CD4-positive, CD25-positive, alpha-beta regulatory T cell (primary cell): ENCODE measurements at regions not wholly inside any gene's neighbourhood (a gene's known extent, or its start where the extent isn't known, plus 50 kb on each side); places are given as distances from the start of the nearest gene placed in this dataset.

Experiments
- ATAC-seq, 2 donors: fragments of 150-1000 bp; cut with Tn5 transposase; one replicate each; pipeline ENCODE4 v1.10.0; 2021; ENCODE audit warnings: low read depth in 2 of 2, moderate number of reproducible peaks in 2 of 2, moderate library complexity in 1 of 2
- DNase-seq, 3 donors: peaks; one replicate each; pipeline versions ENCODE4 v3.0.0 to v3.0.0-alpha.2; 2012 to 2022; ENCODE audit warnings: mixed read lengths in 1 of 3
- H3K27ac ChIP-seq: one replicate; pipeline ENCODE4 v1.7.0; 2013; ENCODE audit warnings: mild to moderate bottlenecking, low read length; ENCODE audit not compliant: insufficient read depth, poor library complexity, severe bottlenecking
- H3K27me3 ChIP-seq: one replicate; pipeline ENCODE4 v1.7.0; 2013; ENCODE audit warnings: low read length; ENCODE audit not compliant: control insufficient read depth, insufficient read depth
- H3K36me3 ChIP-seq: one replicate; pipeline ENCODE4 v1.7.0; 2013; ENCODE audit warnings: mild to moderate bottlenecking, low read length, moderate library complexity; ENCODE audit not compliant: control insufficient read depth, insufficient read depth
- H3K4me1 ChIP-seq: 2 replicates; pipeline ENCODE4 v1.7.0; 2013; ENCODE audit warnings: mild to moderate bottlenecking, low read length; ENCODE audit not compliant: insufficient read depth, control insufficient read depth, poor library complexity, severe bottlenecking
- H3K4me3 ChIP-seq: one replicate; pipeline ENCODE4 v1.7.0; 2013; ENCODE audit warnings: low read depth, mild to moderate bottlenecking, low read length, moderate library complexity
- H3K9me3 ChIP-seq, 2 experiments: 1 replicate in 1 of 2; 2 replicates in 1 of 2; pipeline ENCODE4 v1.7.0; 2013; ENCODE audit warnings: low read length in 2 of 2, mild to moderate bottlenecking in 1 of 2, moderate library complexity in 1 of 2; ENCODE audit not compliant: control insufficient read depth in 2 of 2
- H3K27ac Mint-ChIP-seq, 3 donors: one replicate each; pipeline ENCODE4 v1.8.0; 2020 to 2022; ENCODE audit warnings: mild to moderate bottlenecking in 3 of 3, mixed read lengths in 3 of 3, moderate library complexity in 2 of 3
- H3K27me3 Mint-ChIP-seq: one replicate; pipeline ENCODE4 v1.8.0; 2022; ENCODE audit warnings: mild to moderate bottlenecking, mixed read lengths
- H3K36me3 Mint-ChIP-seq: one replicate; pipeline ENCODE4 v1.8.0; 2020; ENCODE audit warnings: mixed read lengths
- H3K4me1 Mint-ChIP-seq, 4 donors: one replicate each; pipeline ENCODE4 v1.8.0; 2020 to 2022; ENCODE audit warnings: mixed read lengths in 4 of 4, mild to moderate bottlenecking in 1 of 4
- H3K4me3 Mint-ChIP-seq, 4 donors: one replicate each; pipeline ENCODE4 v1.8.0; 2020 to 2022; ENCODE audit warnings: mild to moderate bottlenecking in 4 of 4, mixed read lengths in 4 of 4, moderate library complexity in 3 of 4
- H3K9me3 Mint-ChIP-seq, 7 donors: one replicate each; pipeline ENCODE4 v1.8.0; 2020 to 2022; ENCODE audit warnings: mixed read lengths in 7 of 7, mild to moderate bottlenecking in 3 of 7, moderate library complexity in 2 of 7

DNA sequence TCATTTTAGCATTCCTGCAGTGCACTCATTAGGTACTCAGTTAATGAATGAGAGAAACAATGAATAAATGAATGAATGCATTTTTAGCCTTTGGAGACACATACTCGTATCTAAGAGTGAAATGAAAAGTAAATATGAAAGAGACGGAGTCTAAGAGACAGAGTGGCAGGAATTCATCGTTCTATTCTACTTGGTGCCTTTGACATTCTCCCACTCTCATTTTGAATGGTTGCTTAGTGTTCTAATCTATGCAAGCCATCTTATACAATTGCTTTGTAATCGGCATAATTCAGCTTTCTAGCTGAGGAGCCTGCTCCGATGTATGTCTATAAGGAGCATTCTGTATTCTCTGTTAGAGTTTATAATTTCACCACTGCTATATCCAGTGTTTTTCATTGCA, 554.9 kb downstream of the PLCL1 start:
- H3K9me3 Mint-ChIP-seq = peaks cover 0 to 3% (median 0%) of the 10 kb centered on the region in 7 donors
- ATAC-seq (no peak), DNase-seq (no peak)
- Histone ChIP-seq H3K4me3 (no peak overlapping the region), H3K27ac (no peak overlapping the region), H3K9me3 (no peaks in the 10 kb centered on the region), H3K36me3 (no peaks in the 10 kb centered on the region), H3K27me3 (peaks cover 16% of the 10 kb centered on the region), H3K4me1 (no peaks in the 10 kb centered on the region)
- H3K36me3 Mint-ChIP-seq = no peaks in the 10 kb centered on the region
- H3K4me1 Mint-ChIP-seq = no peaks in the 10 kb centered on the region
- no peak overlapping the region for H3K4me3 Mint-ChIP-seq
- no peak overlapping the region for H3K27ac Mint-ChIP-seq
- peaks cover 12% of the 10 kb centered on the region for H3K27me3 Mint-ChIP-seq

DNA sequence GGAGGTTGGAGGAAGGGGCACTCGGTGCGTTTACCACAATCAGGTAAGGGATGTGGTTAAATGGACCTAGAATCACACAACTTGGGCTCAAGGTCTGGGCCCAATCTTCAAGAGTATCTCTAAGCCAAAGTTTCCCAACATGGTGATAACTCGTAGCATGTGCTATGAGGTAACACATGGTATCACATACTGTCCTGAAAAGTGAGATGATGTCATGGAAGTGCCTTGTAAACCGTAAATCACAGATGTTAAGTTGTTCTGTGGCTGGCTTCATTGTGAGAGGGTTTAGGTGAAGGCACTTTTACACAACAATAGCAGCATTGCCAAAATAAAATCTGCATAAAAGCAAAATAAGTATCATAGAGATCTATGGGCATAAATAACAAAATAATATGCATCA, 551.8 kb downstream of the PLCL1 start:
- Mint-ChIP-seq H3K9me3 (peaks cover 0 to 3% (median 0%) of the 10 kb centered on the region in 7 donors), H3K27me3 (peaks cover 18% of the 10 kb centered on the region), H3K4me3 (no peak overlapping the region), H3K4me1 (no peaks in the 10 kb centered on the region), H3K36me3 (no peaks in the 10 kb centered on the region), H3K27ac (no peak overlapping the region)
- no peaks in the 10 kb centered on the region for H3K9me3 ChIP-seq
- DNase-seq (no peak), ATAC-seq (no peak)
- peaks cover 7% of the 10 kb centered on the region for H3K27me3 ChIP-seq
- H3K27ac ChIP-seq = no peak overlapping the region
- H3K36me3 ChIP-seq = no peaks in the 10 kb centered on the region
- H3K4me3 ChIP-seq = no peak overlapping the region
- H3K4me1 ChIP-seq = no peaks in the 10 kb centered on the region

DNA sequence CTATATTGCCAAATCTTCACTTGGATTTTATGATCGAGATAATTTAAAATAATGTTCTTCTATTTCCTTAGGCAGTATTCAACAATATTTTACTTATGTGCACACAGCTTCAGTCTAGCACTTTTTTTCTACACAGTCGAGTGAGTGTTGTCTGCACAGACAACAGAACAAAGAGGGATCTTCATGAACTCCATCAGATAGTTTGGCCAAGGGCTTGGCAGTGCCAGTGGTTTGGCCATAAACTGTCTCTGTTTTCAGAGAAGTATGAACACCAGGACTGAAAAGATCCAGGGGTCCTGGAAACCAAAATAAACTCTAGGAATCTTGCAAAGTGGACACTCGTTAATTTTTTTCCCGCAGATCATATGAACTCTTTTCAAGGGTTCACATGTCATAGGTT, 547.3 kb downstream of the PLCL1 start:
- no peak overlapping the region for H3K27ac ChIP-seq
- H3K4me3 ChIP-seq = no peak overlapping the region
- H3K9me3 ChIP-seq = no peaks in the 10 kb centered on the region
- Mint-ChIP-seq H3K36me3 (no peaks in the 10 kb centered on the region), H3K4me1 (no peaks in the 10 kb centered on the region), H3K9me3 (no peaks in the 10 kb centered on the region), H3K4me3 (no peak overlapping the region), H3K27ac (no peak overlapping the region), H3K27me3 (peaks cover 14% of the 10 kb centered on the region)
- no peaks in the 10 kb centered on the region for H3K27me3 ChIP-seq
- H3K36me3 ChIP-seq = no peaks in the 10 kb centered on the region
- ATAC-seq = no peak
- no peak for DNase-seq
- H3K4me1 ChIP-seq = no peaks in the 10 kb centered on the region

DNA sequence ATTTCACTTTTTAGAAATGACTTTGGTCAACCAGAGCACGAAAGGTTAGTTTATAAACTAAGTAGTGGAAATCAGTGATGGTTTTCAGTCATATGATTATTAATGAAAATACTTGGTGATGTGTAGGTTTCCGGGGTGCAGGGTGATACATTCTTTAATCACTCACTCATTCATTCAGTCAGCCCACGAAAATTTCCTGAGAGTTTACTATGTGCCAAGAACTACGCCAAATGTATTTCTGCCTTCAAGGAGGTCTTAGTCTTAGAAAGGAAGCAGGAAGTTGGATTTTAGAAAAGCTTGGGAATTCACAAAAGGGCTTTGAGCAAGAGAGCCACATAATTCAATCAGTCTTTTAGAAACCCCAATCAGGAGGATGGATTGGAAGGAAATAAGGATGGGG, 543.6 kb downstream of the PLCL1 start:
- H3K36me3 ChIP-seq = no peaks in the 10 kb centered on the region
- no peak overlapping the region for H3K27ac ChIP-seq
- Mint-ChIP-seq H3K27me3 (peaks cover 22% of the 10 kb centered on the region), H3K9me3 (no peaks in the 10 kb centered on the region), H3K4me1 (no peaks in the 10 kb centered on the region), H3K27ac (peak overlapping the region in 2 of 3 donors; percentile 7 to 43), H3K36me3 (no peaks in the 10 kb centered on the region), H3K4me3 (no peak overlapping the region)
- no peaks in the 10 kb centered on the region for H3K27me3 ChIP-seq
- DNase-seq (no peak), ATAC-seq (no peak)
- no peaks in the 10 kb centered on the region for H3K4me1 ChIP-seq
- no peak overlapping the region for H3K4me3 ChIP-seq
- no peaks in the 10 kb centered on the region for H3K9me3 ChIP-seq

DNA sequence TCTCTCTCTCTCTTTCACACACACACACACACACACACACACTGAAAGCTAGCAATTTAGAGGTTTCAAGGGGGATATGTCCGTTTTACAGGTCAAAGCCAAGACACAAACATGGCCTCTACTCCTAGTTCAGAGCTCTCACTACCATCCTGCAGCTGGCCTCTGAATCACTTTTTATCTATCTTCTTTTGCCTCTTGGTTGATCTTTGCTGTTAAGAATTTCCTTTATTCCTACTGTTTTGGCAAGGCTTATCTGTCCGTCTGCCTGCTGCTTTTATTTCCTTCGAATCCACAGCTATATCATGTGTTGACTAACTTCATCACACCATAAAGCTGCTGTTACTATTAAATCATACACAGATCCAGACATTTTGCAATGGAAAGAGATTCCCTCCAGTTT, 543.0 kb downstream of the PLCL1 start:
- H3K27me3 ChIP-seq = no peaks in the 10 kb centered on the region
- no peak overlapping the region for H3K4me3 ChIP-seq
- no peaks in the 10 kb centered on the region for H3K4me1 ChIP-seq
- Mint-ChIP-seq H3K9me3 (no peaks in the 10 kb centered on the region), H3K27ac (no peak overlapping the region), H3K36me3 (no peaks in the 10 kb centered on the region), H3K4me1 (no peaks in the 10 kb centered on the region), H3K27me3 (peaks cover 21% of the 10 kb centered on the region), H3K4me3 (no peak overlapping the region)
- H3K9me3 ChIP-seq = no peaks in the 10 kb centered on the region
- H3K36me3 ChIP-seq = no peaks in the 10 kb centered on the region
- H3K27ac ChIP-seq = no peak overlapping the region
- DNase-seq (no peak), ATAC-seq (no peak)

- no peak overlapping the region for H3K4me3 ChIP-seq
- Mint-ChIP-seq H3K27me3 (peaks cover 30% of the 10 kb centered on the region), H3K36me3 (no peaks in the 10 kb centered on the region), H3K4me3 (no peak overlapping the region), H3K9me3 (no peaks in the 10 kb centered on the region), H3K27ac (no peak overlapping the region), H3K4me1 (no peaks in the 10 kb centered on the region)
- H3K4me1 ChIP-seq = no peaks in the 10 kb centered on the region
- no peak for DNase-seq
- peaks cover 4% of the 10 kb centered on the region for H3K27me3 ChIP-seq
- H3K9me3 ChIP-seq = no peaks in the 10 kb centered on the region
- H3K36me3 ChIP-seq = no peaks in the 10 kb centered on the region
- no peak for ATAC-seq
- no peak overlapping the region for H3K27ac ChIP-seq
Observed at GRCh38 chr2:198343471-198343870, 539.1 kb downstream of the PLCL1 start.

- Histone ChIP-seq H3K27me3 (peaks cover 5% of the 10 kb centered on the region), H3K4me3 (no peak overlapping the region), H3K36me3 (no peaks in the 10 kb centered on the region), H3K4me1 (no peaks in the 10 kb centered on the region), H3K9me3 (no peaks in the 10 kb centered on the region), H3K27ac (no peak overlapping the region)
- Mint-ChIP-seq H3K27me3 (peaks cover 46% of the 10 kb centered on the region), H3K4me1 (no peaks in the 10 kb centered on the region), H3K27ac (no peak overlapping the region), H3K4me3 (no peak overlapping the region), H3K36me3 (no peaks in the 10 kb centered on the region), H3K9me3 (no peaks in the 10 kb centered on the region)
- ATAC-seq (no peak), DNase-seq (no peak)
Observed at GRCh38 chr2:198340846-198341245, 536.5 kb downstream of the PLCL1 start.

- no peaks in the 10 kb centered on the region for H3K4me1 ChIP-seq
- Mint-ChIP-seq H3K27ac (no peak overlapping the region), H3K9me3 (no peaks in the 10 kb centered on the region), H3K36me3 (no peaks in the 10 kb centered on the region), H3K4me3 (no peak overlapping the region), H3K4me1 (no peaks in the 10 kb centered on the region), H3K27me3 (peaks cover 47% of the 10 kb centered on the region)
- H3K27me3 ChIP-seq = peaks cover 5% of the 10 kb centered on the region
- ATAC-seq (no peak), DNase-seq (no peak)
- no peaks in the 10 kb centered on the region for H3K36me3 ChIP-seq
- no peak overlapping the region for H3K4me3 ChIP-seq
- no peaks in the 10 kb centered on the region for H3K9me3 ChIP-seq
- no peak overlapping the region for H3K27ac ChIP-seq
Observed at GRCh38 chr2:198339116-198339515, 534.7 kb downstream of the PLCL1 start.
